WTC11 (cell line): ENCODE measurements at regions not wholly inside any gene's neighbourhood (a gene's known extent, or its start where the extent isn't known, plus 50 kb on each side); places are given as distances from the start of the nearest gene placed in this dataset.

Experiments
- FOXP1 ChIP-seq: sonication (generic); formaldehyde crosslinking; IDR thresholded peaks from 2 replicates; pipeline ENCODE4 v1.8.0; 2022; ENCODE audit warnings: missing genetic modification reagents, mild to moderate bottlenecking, moderate library complexity, borderline replicate concordance
- NFE2L1 ChIP-seq: sonication (generic); formaldehyde crosslinking; IDR thresholded peaks from 2 replicates; pipeline ENCODE4 v1.8.1; 2023; ENCODE audit warnings: missing genetic modification reagents
- NR3C1 ChIP-seq: sonication (generic); formaldehyde crosslinking; conservative IDR thresholded peaks from 2 replicates; pipeline ENCODE4 v1.8.1; 2023; ENCODE audit warnings: low read depth, mild to moderate bottlenecking, missing genetic modification reagents
- OVOL2 ChIP-seq: fragments of 250-450 bp; sonication (Bioruptor Pico); IDR thresholded peaks from 2 replicates; pipeline ENCODE4 v1.9.0; 2021; ENCODE audit warnings: mild to moderate bottlenecking, borderline replicate concordance
- SMAD3 ChIP-seq: sonication (generic); formaldehyde crosslinking; IDR thresholded peaks from 2 replicates; pipeline ENCODE4 v1.8.0; 2022; ENCODE audit warnings: missing genetic modification reagents, mild to moderate bottlenecking, borderline replicate concordance
- TF ChIP-seq, protein P1 (sequence below): fragments of 200-600 bp; IDR thresholded peaks from 2 replicates; pipeline ENCODE4 v1.8.0; 2022; ENCODE audit warnings: antibody characterized with exemption
- TF ChIP-seq, protein P2 (sequence below): sonication (generic); formaldehyde crosslinking; IDR thresholded peaks from 2 replicates; pipeline ENCODE4 v1.8.1; 2023; ENCODE audit warnings: mild to moderate bottlenecking, missing genetic modification reagents
- TF ChIP-seq, protein P3 (sequence below): sonication (generic); formaldehyde crosslinking; IDR thresholded peaks from 2 replicates; pipeline ENCODE4 v1.8.1; 2023; ENCODE audit warnings: mild to moderate bottlenecking, moderate library complexity, missing genetic modification reagents
- TF ChIP-seq, protein P4 (sequence below): fragments of 250-450 bp; sonication (Bioruptor Pico); IDR thresholded peaks from 2 replicates; pipeline ENCODE4 v1.9.0; 2021; ENCODE audit warnings: moderate library complexity, mild to moderate bottlenecking, inconsistent platforms, borderline replicate concordance
- TF ChIP-seq, protein P5 (sequence below): fragments of 250-450 bp; sonication (Bioruptor Pico); IDR thresholded peaks from 2 replicates; pipeline ENCODE4 v2.1.2; 2022; ENCODE audit warnings: mild to moderate bottlenecking, moderate library complexity
- TF ChIP-seq, protein P6 (sequence below): sonication (generic); formaldehyde crosslinking; IDR thresholded peaks from 2 replicates; pipeline ENCODE4 v1.8.1; 2022; ENCODE audit warnings: low read depth, mild to moderate bottlenecking, moderate library complexity, missing genetic modification reagents, borderline replicate concordance

DNA sequence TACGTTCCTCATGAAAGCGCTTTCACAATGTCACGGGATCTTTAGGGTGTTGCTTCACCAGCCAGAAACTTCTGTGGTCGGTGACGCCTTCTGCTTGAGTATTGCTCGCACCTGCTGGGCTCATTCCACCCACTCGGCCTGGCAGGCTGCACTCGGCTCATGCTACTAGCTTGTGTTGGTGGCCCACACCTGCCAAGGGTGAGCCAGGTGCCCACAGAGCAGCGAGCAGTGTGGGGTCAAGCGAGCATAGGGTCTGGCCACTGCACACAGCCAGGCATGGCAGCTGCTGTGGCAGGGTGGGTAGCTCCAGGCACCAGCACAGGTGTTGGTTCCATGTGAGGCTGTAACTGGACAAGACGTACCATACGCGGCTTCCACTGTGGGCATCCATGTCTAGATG lies 202.9 kb upstream of the CADM2 start:
- TF ChIP-seq, protein P1, sequence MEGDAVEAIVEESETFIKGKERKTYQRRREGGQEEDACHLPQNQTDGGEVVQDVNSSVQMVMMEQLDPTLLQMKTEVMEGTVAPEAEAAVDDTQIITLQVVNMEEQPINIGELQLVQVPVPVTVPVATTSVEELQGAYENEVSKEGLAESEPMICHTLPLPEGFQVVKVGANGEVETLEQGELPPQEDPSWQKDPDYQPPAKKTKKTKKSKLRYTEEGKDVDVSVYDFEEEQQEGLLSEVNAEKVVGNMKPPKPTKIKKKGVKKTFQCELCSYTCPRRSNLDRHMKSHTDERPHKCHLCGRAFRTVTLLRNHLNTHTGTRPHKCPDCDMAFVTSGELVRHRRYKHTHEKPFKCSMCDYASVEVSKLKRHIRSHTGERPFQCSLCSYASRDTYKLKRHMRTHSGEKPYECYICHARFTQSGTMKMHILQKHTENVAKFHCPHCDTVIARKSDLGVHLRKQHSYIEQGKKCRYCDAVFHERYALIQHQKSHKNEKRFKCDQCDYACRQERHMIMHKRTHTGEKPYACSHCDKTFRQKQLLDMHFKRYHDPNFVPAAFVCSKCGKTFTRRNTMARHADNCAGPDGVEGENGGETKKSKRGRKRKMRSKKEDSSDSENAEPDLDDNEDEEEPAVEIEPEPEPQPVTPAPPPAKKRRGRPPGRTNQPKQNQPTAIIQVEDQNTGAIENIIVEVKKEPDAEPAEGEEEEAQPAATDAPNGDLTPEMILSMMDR, result no peak
- no peak for TF ChIP-seq SMAD3
- TF ChIP-seq FOXP1 (CRISPR knock-in tag), result no peak
- TF ChIP-seq, protein P2, sequence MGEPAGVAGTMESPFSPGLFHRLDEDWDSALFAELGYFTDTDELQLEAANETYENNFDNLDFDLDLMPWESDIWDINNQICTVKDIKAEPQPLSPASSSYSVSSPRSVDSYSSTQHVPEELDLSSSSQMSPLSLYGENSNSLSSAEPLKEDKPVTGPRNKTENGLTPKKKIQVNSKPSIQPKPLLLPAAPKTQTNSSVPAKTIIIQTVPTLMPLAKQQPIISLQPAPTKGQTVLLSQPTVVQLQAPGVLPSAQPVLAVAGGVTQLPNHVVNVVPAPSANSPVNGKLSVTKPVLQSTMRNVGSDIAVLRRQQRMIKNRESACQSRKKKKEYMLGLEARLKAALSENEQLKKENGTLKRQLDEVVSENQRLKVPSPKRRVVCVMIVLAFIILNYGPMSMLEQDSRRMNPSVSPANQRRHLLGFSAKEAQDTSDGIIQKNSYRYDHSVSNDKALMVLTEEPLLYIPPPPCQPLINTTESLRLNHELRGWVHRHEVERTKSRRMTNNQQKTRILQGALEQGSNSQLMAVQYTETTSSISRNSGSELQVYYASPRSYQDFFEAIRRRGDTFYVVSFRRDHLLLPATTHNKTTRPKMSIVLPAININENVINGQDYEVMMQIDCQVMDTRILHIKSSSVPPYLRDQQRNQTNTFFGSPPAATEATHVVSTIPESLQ (CRISPR knock-in tag), result no peak
- TF ChIP-seq, protein P3, sequence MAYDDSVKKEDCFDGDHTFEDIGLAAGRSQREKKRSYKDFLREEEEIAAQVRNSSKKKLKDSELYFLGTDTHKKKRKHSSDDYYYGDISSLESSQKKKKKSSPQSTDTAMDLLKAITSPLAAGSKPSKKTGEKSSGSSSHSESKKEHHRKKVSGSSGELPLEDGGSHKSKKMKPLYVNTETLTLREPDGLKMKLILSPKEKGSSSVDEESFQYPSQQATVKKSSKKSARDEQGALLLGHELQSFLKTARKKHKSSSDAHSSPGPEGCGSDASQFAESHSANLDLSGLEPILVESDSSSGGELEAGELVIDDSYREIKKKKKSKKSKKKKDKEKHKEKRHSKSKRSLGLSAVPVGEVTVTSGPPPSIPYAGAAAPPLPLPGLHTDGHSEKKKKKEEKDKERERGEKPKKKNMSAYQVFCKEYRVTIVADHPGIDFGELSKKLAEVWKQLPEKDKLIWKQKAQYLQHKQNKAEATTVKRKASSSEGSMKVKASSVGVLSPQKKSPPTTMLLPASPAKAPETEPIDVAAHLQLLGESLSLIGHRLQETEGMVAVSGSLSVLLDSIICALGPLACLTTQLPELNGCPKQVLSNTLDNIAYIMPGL, result no peak
- no peak for TF ChIP-seq NFE2L1 (CRISPR knock-in tag)
- no peak for TF ChIP-seq NR3C1 (CRISPR knock-in tag)
- TF ChIP-seq, protein P4, sequence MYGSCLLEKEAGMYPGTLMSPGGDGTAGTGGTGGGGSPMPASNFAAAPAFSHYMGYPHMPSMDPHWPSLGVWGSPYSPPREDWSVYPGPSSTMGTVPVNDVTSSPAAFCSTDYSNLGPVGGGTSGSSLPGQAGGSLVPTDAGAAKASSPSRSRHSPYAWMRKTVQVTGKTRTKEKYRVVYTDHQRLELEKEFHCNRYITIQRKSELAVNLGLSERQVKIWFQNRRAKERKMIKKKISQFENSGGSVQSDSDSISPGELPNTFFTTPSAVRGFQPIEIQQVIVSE (CRISPR knock-in tag), result no peak
- TF ChIP-seq, protein P5, sequence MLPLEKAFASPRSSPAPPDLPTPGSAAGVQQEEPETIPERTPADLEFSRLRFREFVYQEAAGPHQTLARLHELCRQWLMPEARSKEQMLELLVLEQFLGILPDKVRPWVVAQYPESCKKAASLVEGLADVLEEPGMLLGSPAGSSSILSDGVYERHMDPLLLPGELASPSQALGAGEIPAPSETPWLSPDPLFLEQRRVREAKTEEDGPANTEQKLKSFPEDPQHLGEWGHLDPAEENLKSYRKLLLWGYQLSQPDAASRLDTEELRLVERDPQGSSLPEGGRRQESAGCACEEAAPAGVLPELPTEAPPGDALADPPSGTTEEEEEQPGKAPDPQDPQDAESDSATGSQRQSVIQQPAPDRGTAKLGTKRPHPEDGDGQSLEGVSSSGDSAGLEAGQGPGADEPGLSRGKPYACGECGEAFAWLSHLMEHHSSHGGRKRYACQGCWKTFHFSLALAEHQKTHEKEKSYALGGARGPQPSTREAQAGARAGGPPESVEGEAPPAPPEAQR, result no peak
- TF ChIP-seq, protein P6, sequence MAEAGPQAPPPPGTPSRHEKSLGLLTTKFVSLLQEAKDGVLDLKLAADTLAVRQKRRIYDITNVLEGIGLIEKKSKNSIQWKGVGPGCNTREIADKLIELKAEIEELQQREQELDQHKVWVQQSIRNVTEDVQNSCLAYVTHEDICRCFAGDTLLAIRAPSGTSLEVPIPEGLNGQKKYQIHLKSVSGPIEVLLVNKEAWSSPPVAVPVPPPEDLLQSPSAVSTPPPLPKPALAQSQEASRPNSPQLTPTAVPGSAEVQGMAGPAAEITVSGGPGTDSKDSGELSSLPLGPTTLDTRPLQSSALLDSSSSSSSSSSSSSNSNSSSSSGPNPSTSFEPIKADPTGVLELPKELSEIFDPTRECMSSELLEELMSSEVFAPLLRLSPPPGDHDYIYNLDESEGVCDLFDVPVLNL (CRISPR knock-in tag), result no peak
- TF ChIP-seq OVOL2, result no peak
